Fibroblast of pulmonary artery (primary cell): ENCODE measurements at regions not wholly inside any gene's neighbourhood (a gene's known extent, or its start where the extent isn't known, plus 50 kb on each side); places are given as distances from the start of the nearest gene placed in this dataset.

ENCODE experiments used
- DNase-seq: peaks from one replicate; pipeline ENCODE4 v3.0.0-alpha.2; 2010; ENCODE audit warnings: low read depth
- H3K4me3 ChIP-seq: replicated peaks from 2 replicates; pipeline ENCODE4 v1.5.1; 2011; ENCODE audit warnings: low read depth, mild to moderate bottlenecking, control low read depth, low read length, moderate library complexity
- TF ChIP-seq, protein P1 (sequence below): IDR thresholded peaks from 2 replicates; pipeline ENCODE4 v1.5.1; 2011; ENCODE audit warnings: mild to moderate bottlenecking, control low read depth, low read length, inconsistent platforms; ENCODE audit errors: missing control alignments

DNA sequence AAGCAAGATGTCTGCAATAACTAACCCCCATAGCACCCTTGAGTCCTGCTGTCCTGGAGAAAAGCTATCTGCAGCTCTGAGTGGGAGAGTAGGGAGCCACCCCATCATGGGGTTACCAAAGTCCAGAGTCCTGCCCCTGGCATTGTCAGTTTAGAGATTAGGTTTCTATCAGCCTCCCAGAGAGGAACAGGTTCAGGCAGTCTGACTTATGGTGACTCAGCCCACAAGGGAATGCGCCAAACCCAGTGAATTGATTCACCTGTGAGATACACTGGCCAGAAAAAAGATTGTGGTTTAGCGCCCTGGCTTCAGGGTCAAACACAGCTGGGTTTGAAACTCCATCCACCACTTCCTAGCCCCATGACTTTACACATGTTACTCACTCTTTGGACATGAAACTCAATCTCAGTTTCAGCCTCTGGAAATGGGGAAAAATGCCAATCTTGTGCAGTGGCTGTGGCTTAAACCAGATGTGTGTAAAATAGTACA lies 263.6 kb upstream of the HES1 start:
- DNase-seq: peak; percentile 74
- no peak overlapping the region for H3K4me3 ChIP-seq
- TF ChIP-seq, protein P1, sequence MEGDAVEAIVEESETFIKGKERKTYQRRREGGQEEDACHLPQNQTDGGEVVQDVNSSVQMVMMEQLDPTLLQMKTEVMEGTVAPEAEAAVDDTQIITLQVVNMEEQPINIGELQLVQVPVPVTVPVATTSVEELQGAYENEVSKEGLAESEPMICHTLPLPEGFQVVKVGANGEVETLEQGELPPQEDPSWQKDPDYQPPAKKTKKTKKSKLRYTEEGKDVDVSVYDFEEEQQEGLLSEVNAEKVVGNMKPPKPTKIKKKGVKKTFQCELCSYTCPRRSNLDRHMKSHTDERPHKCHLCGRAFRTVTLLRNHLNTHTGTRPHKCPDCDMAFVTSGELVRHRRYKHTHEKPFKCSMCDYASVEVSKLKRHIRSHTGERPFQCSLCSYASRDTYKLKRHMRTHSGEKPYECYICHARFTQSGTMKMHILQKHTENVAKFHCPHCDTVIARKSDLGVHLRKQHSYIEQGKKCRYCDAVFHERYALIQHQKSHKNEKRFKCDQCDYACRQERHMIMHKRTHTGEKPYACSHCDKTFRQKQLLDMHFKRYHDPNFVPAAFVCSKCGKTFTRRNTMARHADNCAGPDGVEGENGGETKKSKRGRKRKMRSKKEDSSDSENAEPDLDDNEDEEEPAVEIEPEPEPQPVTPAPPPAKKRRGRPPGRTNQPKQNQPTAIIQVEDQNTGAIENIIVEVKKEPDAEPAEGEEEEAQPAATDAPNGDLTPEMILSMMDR: no peak

- H3K4me3 ChIP-seq: no peak overlapping the region
- DNase-seq: no peak
- TF ChIP-seq, protein P1: no peak
Measured at GRCh38 chr3:193873426-193874201, 262.3 kb upstream of the HES1 start.

DNA sequence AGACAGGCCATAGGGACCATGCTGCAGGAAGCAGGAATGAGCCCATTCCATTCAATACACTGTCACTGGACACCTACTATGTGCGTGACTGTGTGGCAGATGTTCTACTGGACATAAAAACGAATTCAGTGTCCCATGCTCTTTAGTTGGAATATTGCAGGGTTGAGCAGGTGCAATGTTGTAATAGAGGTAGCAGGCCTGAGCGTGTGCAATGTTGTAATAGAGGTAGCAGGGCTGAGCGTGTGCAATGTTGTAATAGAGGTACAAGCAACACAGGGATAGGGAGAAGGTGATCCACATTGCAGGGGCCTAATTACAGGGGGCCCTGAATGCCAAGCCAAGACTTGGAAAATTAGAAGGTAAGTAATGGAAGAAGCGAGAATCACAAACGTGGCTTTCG lies 261.4 kb upstream of the HES1 start:
- TF ChIP-seq, protein P1: no peak
- H3K4me3 ChIP-seq: no peak overlapping the region
- no peak for DNase-seq

DNA sequence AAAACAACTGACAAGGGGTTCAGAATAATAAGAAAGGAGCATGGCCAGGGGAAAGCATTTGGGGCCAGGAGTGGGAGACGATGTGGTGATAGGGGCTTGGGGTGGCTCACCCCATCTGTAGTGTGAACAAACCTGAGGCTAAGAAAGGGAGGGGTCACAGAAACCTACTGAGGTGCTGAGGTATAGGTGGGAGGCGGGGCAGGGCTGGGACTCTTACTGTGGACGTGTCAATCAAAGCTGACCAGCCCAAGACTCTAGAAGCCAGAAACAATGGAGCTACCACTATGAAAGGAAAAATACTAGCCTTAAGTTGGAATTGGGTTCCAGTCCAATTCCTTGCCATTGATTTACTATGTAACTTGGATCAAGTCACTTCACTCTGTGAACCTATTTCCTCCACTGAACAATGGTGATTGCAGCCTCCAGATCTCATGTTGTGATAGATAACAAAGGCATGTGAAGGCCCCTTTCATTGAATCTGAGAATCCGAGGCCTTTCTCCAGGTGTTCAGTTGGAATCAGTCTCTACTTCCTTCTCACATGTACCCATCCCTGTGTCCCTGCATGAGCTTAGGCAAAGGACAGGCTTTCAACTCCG lies 260.9 kb upstream of the HES1 start:
- no peak overlapping the region for H3K4me3 ChIP-seq
- TF ChIP-seq, protein P1: no peak
- DNase-seq: no peak

GRCh38 chr3:193875601-193876321 lies 260.2 kb upstream of the HES1 start:
- no peak for DNase-seq
- no peak overlapping the region for H3K4me3 ChIP-seq
- TF ChIP-seq, protein P1: no peak

DNA sequence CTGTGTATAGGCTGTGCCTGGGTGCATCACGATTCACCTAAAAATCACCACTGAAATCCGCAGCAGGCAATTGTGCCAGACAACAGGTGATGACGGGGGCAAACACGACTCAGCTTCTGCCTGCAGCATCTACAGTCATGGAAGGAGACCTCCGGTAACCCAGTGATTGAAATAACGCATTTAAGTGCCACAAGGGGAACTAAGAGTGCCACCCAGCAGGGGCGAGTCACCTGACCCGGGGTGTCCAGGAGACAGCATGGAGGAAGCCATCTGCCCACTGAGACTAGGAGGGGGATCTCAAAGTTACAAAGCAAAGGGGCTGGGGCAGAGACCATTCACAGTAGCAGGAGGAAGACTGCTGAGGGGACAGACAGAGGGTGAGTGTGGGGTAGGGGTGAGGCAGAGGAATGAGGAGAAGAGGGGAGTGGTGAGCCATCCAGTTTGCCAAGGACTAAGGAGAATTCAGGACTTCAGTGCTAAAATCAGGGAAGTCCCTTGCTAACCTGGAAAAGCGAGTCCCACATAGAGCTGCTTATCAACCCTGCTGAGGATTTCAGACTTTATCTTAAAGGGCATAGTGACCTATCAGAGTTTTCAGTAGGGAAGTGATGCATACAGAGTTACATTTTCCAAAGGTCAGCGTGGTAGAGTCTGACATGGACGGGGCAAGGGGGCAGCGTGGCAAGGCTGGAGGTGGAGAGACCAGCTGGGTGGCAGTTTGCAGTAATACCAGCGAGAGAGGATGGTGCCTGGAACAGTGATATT lies 256.7 kb upstream of the HES1 start:
- TF ChIP-seq, protein P1: no peak
- DNase-seq: no peak

More for the DNA sequence above, 256.7 kb upstream of the HES1 start:
- H3K4me3 ChIP-seq: no peak overlapping the region
